GM23338 (cell line): ENCODE measurements at regions not wholly inside any gene's neighbourhood (a gene's known extent, or its start where the extent isn't known, plus 50 kb on each side); places are given as distances from the start of the nearest gene placed in this dataset.

ENCODE experiments used
- ATAC-seq: fragments of 200-7000 bp; cut with Tn5 transposase; 3 replicates; pipeline ENCODE4 v1.9.1; 2020
- DNase-seq: peaks from one replicate; pipeline ENCODE4 v3.0.0-alpha.2; 2015; ENCODE audit warnings: low spot score
- H2AFZ ChIP-seq: fragments of 200-600 bp; sonication (generic); 2 replicates; pipeline ENCODE4 v1.8.0; 2016; ENCODE audit warnings: antibody characterized with exemption, mild to moderate bottlenecking, moderate library complexity
- H3F3A ChIP-seq: fragments of 200-600 bp; sonication (generic); replicated peaks from 2 replicates; pipeline ENCODE4 v1.8.0; 2017; ENCODE audit warnings: antibody characterized with exemption, mixed run types, low read depth
- H3K27ac ChIP-seq: fragments of 200-600 bp; sonication (generic); 2 replicates; pipeline ENCODE4 v1.6.1; 2016; ENCODE audit warnings: low read depth
- H3K27me3 ChIP-seq: fragments of 200-600 bp; sonication (generic); 2 replicates; pipeline ENCODE4 v1.8.0; 2016; ENCODE audit warnings: mild to moderate bottlenecking, mixed run types, moderate library complexity; ENCODE audit not compliant: insufficient read depth
- H3K36me3 ChIP-seq: fragments of 200-600 bp; sonication (generic); 2 replicates; pipeline ENCODE4 v1.8.0; 2016; ENCODE audit warnings: mild to moderate bottlenecking; ENCODE audit not compliant: insufficient read depth
- H3K4me1 ChIP-seq: fragments of 200-600 bp; sonication (generic); 2 replicates; pipeline ENCODE4 v1.8.0; 2016; ENCODE audit warnings: mild to moderate bottlenecking, moderate library complexity; ENCODE audit not compliant: insufficient read depth
- H3K4me2 ChIP-seq: fragments of 200-600 bp; sonication (generic); 2 replicates; pipeline ENCODE4 v1.7.1; 2017; ENCODE audit warnings: mixed run types
- H3K4me3 ChIP-seq: fragments of 200-600 bp; sonication (generic); 2 replicates; pipeline ENCODE4 v1.6.1; 2016; ENCODE audit warnings: mixed run types
- H3K79me2 ChIP-seq: fragments of 200-600 bp; sonication (generic); replicated peaks from 2 replicates; pipeline ENCODE4 v1.8.0; 2017; ENCODE audit warnings: mild to moderate bottlenecking; ENCODE audit not compliant: insufficient read depth
- H3K9me2 ChIP-seq: fragments of 200-600 bp; sonication (generic); 2 replicates; pipeline ENCODE4 v1.8.0; 2017; ENCODE audit not compliant: insufficient read depth
- H4K20me1 ChIP-seq: fragments of 200-600 bp; sonication (generic); replicated peaks from 2 replicates; pipeline ENCODE4 v1.8.0; 2017; ENCODE audit warnings: mild to moderate bottlenecking; ENCODE audit not compliant: insufficient read depth
- H3K27ac Mint-ChIP-seq: 2 replicates; pipeline ENCODE4 v1.8.0; 2020; ENCODE audit warnings: inconsistent platforms, mild to moderate bottlenecking, moderate library complexity, mixed read lengths
- H3K27me3 Mint-ChIP-seq: 3 replicates; pipeline ENCODE4 v1.8.0; 2022; ENCODE audit warnings: low read depth, mild to moderate bottlenecking, moderate library complexity, mixed read lengths, inconsistent platforms; ENCODE audit not compliant: insufficient read depth, poor library complexity
- H3K36me3 Mint-ChIP-seq: 3 replicates; pipeline ENCODE4 v1.8.0; 2021; ENCODE audit warnings: low read depth, mild to moderate bottlenecking, inconsistent platforms, moderate library complexity, mixed read lengths
- H3K4me1 Mint-ChIP-seq: 3 replicates; pipeline ENCODE4 v1.8.0; 2020; ENCODE audit warnings: mild to moderate bottlenecking, inconsistent platforms, mixed read lengths
- H3K4me3 Mint-ChIP-seq: 3 replicates; pipeline ENCODE4 v1.8.0; 2021; ENCODE audit warnings: moderate library complexity, mild to moderate bottlenecking, inconsistent platforms, mixed read lengths
- H3K9me3 Mint-ChIP-seq: 3 replicates; pipeline ENCODE4 v1.8.0; 2020; ENCODE audit warnings: moderate library complexity, mild to moderate bottlenecking, inconsistent platforms, mixed read lengths
- CREB1 ChIP-seq: fragments of 250-450 bp; sonication (Bioruptor Pico); IDR thresholded peaks from 2 replicates; pipeline ENCODE4 v1.5.0; 2020; ENCODE audit warnings: low read depth, mild to moderate bottlenecking, moderate library complexity
- ETS1 ChIP-seq: IDR thresholded peaks from 2 replicates; pipeline ENCODE4 v1.6.1; 2016; ENCODE audit warnings: antibody characterized with exemption
- EZH2 ChIP-seq: fragments of 200-600 bp; sonication (generic); IDR thresholded peaks from one replicate; pipeline ENCODE4 v1.8.0; 2017; ENCODE audit warnings: antibody characterized with exemption, mild to moderate bottlenecking, low read depth; ENCODE audit not compliant: unreplicated experiment
- EZH2phosphoT487 ChIP-seq: fragments of 200-600 bp; sonication (generic); IDR thresholded peaks from one replicate; pipeline ENCODE4 v1.8.1; 2018; ENCODE audit warnings: antibody characterized with exemption; ENCODE audit not compliant: unreplicated experiment
- JUNB ChIP-seq: IDR thresholded peaks from one replicate; pipeline ENCODE4 v1.6.1; 2016; ENCODE audit warnings: antibody characterized with exemption; ENCODE audit not compliant: unreplicated experiment
- NANOG ChIP-seq: IDR thresholded peaks from 2 replicates; pipeline ENCODE4 v1.6.1; 2016; ENCODE audit warnings: antibody characterized with exemption, borderline replicate concordance
- POLR2AphosphoS5 ChIP-seq: IDR thresholded peaks from 2 replicates; pipeline ENCODE4 v1.6.1; 2016; ENCODE audit warnings: antibody characterized with exemption, low read depth
- STAT1 ChIP-seq: IDR thresholded peaks from one replicate; pipeline ENCODE4 v1.6.1; 2016; ENCODE audit warnings: antibody characterized with exemption; ENCODE audit not compliant: unreplicated experiment
- ZNF114 ChIP-seq: fragments of 250-450 bp; sonication (Bioruptor Pico); IDR thresholded peaks from 2 replicates; pipeline ENCODE4 v1.5.0; 2020; ENCODE audit warnings: mild to moderate bottlenecking, moderate library complexity
- ZNF331 ChIP-seq: fragments of 250-450 bp; sonication (Bioruptor Pico); IDR thresholded peaks from 2 replicates; pipeline ENCODE4 v1.5.0; 2020; ENCODE audit warnings: low read depth, mild to moderate bottlenecking, moderate library complexity
- TF ChIP-seq, protein P1 (sequence below): fragments of 250-450 bp; sonication (Bioruptor Pico); IDR thresholded peaks from 2 replicates; pipeline ENCODE4 v1.5.0; 2020; ENCODE audit warnings: mild to moderate bottlenecking, moderate library complexity
- TF ChIP-seq, protein P2 (sequence below), 2 experiments: fragments of 200-600 bp in 1 of 2; sonication (generic) in 1 of 2; conservative IDR thresholded peaks; 2 replicates each; pipeline versions ENCODE4 v1.5.1 to v1.6.1; 2016 to 2017; ENCODE audit warnings: antibody characterized with exemption in 2 of 2, low read depth in 2 of 2, mild to moderate bottlenecking in 2 of 2, moderate library complexity in 1 of 2

DNA sequence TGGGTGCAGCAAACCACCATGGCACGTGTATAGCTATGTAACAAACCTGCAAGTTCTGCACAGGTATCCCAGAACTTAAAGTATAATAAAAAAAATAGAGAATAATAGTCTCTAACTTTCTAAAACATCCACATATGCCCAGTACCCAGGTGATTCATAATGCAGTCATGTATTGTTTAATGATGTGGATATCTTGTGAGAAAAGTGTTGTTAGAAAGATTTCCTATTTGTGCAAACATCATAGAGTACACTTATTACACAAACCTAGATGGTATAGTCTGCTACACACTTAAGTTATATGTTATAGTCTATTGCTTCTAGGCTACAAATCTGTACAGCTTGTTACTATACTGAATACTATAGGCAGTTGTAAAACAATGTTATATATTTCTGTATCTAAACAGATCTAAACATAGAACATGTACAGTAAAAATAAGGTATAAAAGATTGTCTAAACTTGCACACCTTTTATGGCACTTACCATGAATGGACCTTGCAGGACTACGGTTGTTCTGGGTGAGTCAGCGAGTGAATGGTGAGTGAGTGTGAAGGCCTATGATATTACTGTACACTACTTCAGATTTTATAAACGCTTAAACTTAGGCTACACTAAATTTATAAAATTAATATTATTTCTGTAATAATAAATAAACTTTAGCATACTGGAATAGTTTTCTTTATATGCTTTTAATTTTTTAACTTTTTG, 232.2 kb upstream of the SLIT2 start:
- Histone ChIP-seq H2AFZ (no peak overlapping the region), H3K79me2 (no peaks in the 10 kb centered on the region), H3F3A (no peaks in the 10 kb centered on the region), H3K4me3 (no peak overlapping the region), H3K4me1 (no peaks in the 10 kb centered on the region), H3K36me3 (no peaks in the 10 kb centered on the region), H3K27ac (no peak overlapping the region), H4K20me1 (no peaks in the 10 kb centered on the region), H3K27me3 (no peaks in the 10 kb centered on the region), H3K9me2 (no peaks in the 10 kb centered on the region; the same call in 1 of the 2 replicates), H3K4me2 (no peak overlapping the region)
- TF ChIP-seq ZNF331 (CRISPR knock-in tag), result no peak
- no peak for TF ChIP-seq NANOG
- Mint-ChIP-seq H3K27ac (no peak overlapping the region), H3K4me3 (no peak overlapping the region), H3K4me1 (no peaks in the 10 kb centered on the region), H3K27me3 (peaks cover 2% of the 10 kb centered on the region), H3K36me3 (0 out of 3 replicates have a peak, but pooled peaks cover 3% of the 10 kb centered on the region), H3K9me3 (peaks cover 9% of the 10 kb centered on the region; the same call in 1 of the 3 replicates)
- DNase-seq, result no peak
- no peak for ATAC-seq

GRCh38 chr4:20017777-20018115, 234.0 kb upstream of the SLIT2 start:
- Histone ChIP-seq H4K20me1 (no peaks in the 10 kb centered on the region), H3K27ac (no peak overlapping the region), H3K36me3 (no peaks in the 10 kb centered on the region), H3F3A (no peaks in the 10 kb centered on the region), H3K4me2 (no peak overlapping the region), H3K4me3 (no peak overlapping the region), H3K79me2 (no peaks in the 10 kb centered on the region), H3K4me1 (no peaks in the 10 kb centered on the region), H3K9me2 (no peaks in the 10 kb centered on the region; the same call in 1 of the 2 replicates), H2AFZ (0 out of 2 replicates have a peak overlapping the region, but pooled peaks have one; percentile 18), H3K27me3 (no peaks in the 10 kb centered on the region)
- ATAC-seq (no peak), DNase-seq (no peak)
- no peaks in the 10 kb centered on the region for H3K27me3 Mint-ChIP-seq
- no peak overlapping the region for H3K27ac Mint-ChIP-seq
- H3K36me3 Mint-ChIP-seq, result no peaks in the 10 kb centered on the region
- H3K4me3 Mint-ChIP-seq, result no peak overlapping the region
- no peaks in the 10 kb centered on the region for H3K4me1 Mint-ChIP-seq
- no peaks in the 10 kb centered on the region for H3K9me3 Mint-ChIP-seq
- TF ChIP-seq JUNB (no peak), ZNF331 (CRISPR knock-in tag) (no peak), ZNF114 (CRISPR knock-in tag) (no peak), STAT1 (no peak), EZH2phosphoT487 (no peak), POLR2AphosphoS5 (no peak), CREB1 (CRISPR knock-in tag) (no peak), EZH2 (no peak), ETS1 (no peak), NANOG (no peak)
- TF ChIP-seq, protein P1, sequence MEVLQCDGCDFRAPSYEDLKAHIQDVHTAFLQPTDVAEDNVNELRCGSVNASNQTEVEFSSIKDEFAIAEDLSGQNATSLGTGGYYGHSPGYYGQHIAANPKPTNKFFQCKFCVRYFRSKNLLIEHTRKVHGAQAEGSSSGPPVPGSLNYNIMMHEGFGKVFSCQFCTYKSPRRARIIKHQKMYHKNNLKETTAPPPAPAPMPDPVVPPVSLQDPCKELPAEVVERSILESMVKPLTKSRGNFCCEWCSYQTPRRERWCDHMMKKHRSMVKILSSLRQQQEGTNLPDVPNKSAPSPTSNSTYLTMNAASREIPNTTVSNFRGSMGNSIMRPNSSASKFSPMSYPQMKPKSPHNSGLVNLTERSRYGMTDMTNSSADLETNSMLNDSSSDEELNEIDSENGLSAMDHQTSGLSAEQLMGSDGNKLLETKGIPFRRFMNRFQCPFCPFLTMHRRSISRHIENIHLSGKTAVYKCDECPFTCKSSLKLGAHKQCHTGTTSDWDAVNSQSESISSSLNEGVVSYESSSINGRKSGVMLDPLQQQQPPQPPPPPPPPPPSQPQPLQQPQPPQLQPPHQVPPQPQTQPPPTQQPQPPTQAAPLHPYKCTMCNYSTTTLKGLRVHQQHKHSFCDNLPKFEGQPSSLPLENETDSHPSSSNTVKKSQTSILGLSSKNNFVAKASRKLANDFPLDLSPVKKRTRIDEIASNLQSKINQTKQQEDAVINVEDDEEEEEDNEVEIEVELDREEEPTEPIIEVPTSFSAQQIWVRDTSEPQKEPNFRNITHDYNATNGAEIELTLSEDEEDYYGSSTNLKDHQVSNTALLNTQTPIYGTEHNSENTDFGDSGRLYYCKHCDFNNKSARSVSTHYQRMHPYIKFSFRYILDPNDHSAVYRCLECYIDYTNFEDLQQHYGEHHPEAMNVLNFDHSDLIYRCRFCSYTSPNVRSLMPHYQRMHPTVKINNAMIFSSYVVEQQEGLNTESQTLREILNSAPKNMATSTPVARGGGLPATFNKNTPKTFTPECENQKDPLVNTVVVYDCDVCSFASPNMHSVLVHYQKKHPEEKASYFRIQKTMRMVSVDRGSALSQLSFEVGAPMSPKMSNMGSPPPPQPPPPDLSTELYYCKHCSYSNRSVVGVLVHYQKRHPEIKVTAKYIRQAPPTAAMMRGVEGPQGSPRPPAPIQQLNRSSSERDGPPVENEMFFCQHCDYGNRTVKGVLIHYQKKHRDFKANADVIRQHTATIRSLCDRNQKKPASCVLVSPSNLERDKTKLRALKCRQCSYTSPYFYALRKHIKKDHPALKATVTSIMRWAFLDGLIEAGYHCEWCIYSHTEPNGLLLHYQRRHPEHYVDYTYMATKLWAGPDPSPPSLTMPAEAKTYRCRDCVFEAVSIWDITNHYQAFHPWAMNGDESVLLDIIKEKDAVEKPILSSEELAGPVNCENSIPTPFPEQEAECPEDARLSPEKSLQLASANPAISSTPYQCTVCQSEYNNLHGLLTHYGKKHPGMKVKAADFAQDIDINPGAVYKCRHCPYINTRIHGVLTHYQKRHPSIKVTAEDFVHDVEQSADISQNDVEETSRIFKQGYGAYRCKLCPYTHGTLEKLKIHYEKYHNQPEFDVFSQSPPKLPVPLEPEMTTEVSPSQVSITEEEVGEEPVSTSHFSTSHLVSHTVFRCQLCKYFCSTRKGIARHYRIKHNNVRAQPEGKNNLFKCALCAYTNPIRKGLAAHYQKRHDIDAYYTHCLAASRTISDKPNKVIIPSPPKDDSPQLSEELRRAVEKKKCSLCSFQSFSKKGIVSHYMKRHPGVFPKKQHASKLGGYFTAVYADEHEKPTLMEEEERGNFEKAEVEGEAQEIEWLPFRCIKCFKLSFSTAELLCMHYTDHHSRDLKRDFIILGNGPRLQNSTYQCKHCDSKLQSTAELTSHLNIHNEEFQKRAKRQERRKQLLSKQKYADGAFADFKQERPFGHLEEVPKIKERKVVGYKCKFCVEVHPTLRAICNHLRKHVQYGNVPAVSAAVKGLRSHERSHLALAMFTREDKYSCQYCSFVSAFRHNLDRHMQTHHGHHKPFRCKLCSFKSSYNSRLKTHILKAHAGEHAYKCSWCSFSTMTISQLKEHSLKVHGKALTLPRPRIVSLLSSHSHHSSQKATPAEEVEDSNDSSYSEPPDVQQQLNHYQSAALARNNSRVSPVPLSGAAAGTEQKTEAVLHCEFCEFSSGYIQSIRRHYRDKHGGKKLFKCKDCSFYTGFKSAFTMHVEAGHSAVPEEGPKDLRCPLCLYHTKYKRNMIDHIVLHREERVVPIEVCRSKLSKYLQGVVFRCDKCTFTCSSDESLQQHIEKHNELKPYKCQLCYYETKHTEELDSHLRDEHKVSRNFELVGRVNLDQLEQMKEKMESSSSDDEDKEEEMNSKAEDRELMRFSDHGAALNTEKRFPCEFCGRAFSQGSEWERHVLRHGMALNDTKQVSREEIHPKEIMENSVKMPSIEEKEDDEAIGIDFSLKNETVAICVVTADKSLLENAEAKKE (CRISPR knock-in tag), result no peak
- TF ChIP-seq, protein P2, sequence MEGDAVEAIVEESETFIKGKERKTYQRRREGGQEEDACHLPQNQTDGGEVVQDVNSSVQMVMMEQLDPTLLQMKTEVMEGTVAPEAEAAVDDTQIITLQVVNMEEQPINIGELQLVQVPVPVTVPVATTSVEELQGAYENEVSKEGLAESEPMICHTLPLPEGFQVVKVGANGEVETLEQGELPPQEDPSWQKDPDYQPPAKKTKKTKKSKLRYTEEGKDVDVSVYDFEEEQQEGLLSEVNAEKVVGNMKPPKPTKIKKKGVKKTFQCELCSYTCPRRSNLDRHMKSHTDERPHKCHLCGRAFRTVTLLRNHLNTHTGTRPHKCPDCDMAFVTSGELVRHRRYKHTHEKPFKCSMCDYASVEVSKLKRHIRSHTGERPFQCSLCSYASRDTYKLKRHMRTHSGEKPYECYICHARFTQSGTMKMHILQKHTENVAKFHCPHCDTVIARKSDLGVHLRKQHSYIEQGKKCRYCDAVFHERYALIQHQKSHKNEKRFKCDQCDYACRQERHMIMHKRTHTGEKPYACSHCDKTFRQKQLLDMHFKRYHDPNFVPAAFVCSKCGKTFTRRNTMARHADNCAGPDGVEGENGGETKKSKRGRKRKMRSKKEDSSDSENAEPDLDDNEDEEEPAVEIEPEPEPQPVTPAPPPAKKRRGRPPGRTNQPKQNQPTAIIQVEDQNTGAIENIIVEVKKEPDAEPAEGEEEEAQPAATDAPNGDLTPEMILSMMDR (conservative IDR thresholded peaks at IDR 0.05; ENCODE audit: low read depth in 2 of 2), result no peak
